ENCODE measurements at regions not wholly inside any gene's neighbourhood (a gene's known extent, or its start where the extent isn't known, plus 50 kb on each side); places are given as distances from the start of the nearest gene placed in this dataset.

DNA sequence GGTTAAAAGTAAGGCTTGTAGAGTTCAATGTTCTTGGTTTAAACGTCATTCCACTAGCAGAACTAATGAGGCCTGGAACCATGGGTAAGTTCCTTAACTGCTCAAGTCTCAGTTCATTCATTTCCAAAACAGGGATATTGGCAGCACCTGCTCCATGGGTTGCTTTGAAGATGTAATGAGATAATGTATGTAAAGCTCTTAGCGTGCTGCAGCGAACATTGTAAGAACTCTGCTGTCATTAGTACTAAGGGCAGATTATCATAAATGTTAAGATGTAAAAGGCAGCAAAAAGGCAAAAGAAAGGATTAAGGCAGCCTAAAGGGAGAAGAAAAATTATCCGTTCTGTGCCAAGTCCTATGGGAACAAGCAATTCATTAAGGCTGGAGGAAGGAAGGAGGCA, 129.1 kb upstream of the NGF start:
- TF ChIP-seq POLR2AphosphoS5 (IDR thresholded peaks at IDR 0.05; ENCODE audit: low read depth, low read length) (no peak), SIN3A (IDR thresholded peaks at IDR 0.05; ENCODE audit: borderline replicate concordance, insufficient read depth, low read length) (no peak), TAF1 (IDR thresholded peaks at IDR 0.05; ENCODE audit: borderline replicate concordance, insufficient read depth, low read length) (no peak), FOXP2 (optimal IDR thresholded peaks at IDR 0.05; ENCODE audit: borderline replicate concordance, extremely low read depth, extremely low read length, insufficient read depth) (no peak)
- TF ChIP-seq, protein P1, sequence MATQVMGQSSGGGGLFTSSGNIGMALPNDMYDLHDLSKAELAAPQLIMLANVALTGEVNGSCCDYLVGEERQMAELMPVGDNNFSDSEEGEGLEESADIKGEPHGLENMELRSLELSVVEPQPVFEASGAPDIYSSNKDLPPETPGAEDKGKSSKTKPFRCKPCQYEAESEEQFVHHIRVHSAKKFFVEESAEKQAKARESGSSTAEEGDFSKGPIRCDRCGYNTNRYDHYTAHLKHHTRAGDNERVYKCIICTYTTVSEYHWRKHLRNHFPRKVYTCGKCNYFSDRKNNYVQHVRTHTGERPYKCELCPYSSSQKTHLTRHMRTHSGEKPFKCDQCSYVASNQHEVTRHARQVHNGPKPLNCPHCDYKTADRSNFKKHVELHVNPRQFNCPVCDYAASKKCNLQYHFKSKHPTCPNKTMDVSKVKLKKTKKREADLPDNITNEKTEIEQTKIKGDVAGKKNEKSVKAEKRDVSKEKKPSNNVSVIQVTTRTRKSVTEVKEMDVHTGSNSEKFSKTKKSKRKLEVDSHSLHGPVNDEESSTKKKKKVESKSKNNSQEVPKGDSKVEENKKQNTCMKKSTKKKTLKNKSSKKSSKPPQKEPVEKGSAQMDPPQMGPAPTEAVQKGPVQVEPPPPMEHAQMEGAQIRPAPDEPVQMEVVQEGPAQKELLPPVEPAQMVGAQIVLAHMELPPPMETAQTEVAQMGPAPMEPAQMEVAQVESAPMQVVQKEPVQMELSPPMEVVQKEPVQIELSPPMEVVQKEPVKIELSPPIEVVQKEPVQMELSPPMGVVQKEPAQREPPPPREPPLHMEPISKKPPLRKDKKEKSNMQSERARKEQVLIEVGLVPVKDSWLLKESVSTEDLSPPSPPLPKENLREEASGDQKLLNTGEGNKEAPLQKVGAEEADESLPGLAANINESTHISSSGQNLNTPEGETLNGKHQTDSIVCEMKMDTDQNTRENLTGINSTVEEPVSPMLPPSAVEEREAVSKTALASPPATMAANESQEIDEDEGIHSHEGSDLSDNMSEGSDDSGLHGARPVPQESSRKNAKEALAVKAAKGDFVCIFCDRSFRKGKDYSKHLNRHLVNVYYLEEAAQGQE (IDR thresholded peaks at IDR 0.05; ENCODE audit: insufficient read depth in 1 of 2, low read depth in 2 of 2, low read length in 2 of 2) = no peak
